ENCODE measurements at regions not wholly inside any gene's neighbourhood (a gene's known extent, or its start where the extent isn't known, plus 50 kb on each side); places are given as distances from the start of the nearest gene placed in this dataset.

DNA sequence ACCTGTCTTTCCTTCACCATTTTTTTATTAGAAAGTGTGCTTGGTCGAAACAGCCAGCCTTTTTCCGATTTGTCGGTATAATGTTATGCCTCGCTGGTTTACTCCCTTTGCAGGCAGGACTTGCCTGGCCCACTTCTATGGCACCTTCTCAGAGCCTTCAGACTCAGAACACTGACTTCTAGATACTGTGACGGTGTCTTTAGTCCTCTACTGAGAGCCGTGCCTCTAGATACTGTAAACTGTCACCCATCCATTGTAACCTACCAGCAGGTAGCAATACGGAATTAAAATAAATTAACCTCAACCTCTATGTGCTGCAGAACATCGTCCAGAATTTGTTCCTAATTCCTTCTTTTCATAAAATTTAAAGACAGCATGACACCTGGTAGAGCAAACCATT lies 247.7 kb upstream of the TTC14 start:
- DNase-seq = no peak

DNA sequence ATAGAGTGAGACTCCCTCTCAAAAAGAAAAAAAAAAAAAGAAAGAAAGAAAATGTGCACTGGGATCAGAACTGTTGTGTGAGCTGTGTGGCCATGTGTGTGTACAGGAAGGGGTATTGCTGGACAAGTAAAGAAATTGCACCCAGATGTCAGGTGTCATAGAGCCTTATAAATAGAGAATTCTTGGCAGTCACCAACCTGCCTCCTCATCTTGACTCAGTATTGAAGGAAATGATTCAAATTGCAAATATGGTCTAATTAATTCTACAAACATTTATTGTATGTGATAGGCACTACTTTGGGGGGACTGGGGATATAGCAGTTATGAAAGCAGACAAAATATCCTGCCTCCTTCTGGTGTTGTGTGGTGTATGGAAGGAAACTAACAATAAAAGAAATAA lies 243.8 kb upstream of the TTC14 start:
- no peak for DNase-seq

DNA sequence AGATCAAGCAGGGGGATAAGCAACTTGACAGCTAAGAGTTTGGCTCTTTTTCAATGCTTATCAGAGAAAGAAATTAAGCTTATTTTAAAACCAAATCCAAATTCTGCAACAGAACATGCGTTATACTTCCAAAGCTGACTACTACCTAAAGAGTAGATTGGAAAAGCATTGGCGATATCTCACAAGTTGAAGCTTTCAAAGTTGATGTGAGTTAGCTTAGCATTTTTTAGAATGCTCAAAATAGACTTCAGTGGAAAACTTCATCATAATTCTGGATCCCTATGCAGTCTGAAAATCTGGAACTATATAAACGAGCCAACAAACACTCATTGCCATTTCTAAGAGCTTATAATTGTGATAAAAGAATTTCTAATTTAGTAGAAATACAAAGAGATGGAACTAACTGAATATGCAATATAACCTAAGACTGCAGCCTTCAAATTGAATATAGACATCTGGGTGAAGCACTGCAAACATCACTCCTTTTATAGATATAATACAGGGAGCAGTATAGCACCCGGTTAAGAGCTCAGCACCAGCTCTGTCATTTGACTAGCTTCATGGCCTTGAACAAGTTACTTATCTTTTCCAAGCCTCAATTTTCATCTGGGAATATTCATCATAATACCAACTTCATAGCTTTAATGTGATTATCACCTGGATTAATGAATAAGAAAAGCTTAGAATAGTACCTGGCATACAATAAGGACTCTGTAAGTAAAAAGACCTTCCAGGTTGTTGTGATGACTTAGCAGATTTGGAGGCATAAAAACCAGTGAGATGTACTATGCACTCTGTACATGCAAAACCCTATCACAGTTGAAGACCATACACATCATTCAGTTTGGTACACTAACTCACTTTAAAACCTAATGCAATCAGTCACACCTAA lies 242.7 kb upstream of the TTC14 start:
- DNase-seq = no peak

DNA sequence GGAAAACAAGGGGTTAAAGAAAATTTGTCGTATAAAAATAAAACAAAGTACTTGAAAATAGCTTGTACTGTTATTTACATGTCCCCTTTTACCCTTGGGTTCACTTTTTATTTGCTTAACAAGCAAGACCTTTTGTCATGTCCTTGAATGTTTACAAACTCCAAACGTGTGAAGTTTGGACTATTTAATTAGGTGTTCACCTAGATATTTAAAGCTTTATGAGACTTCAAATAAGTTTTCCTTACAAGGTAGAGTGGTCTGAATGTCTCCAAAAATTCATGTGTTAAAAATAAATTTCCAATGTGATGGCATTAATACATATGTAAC lies 242.0 kb upstream of the TTC14 start:
- DNase-seq = no peak

GRCh38 chr3:180362081-180362480 lies 239.9 kb upstream of the TTC14 start:
- DNase-seq = no peak

GRCh38 chr3:180375831-180376230 lies 226.1 kb upstream of the TTC14 start:
- DNase-seq = no peak

- DNase-seq = no peak
These were observed 223.5 kb upstream of the TTC14 start for GRCh38 chr3:180378496-180378895.

DNA sequence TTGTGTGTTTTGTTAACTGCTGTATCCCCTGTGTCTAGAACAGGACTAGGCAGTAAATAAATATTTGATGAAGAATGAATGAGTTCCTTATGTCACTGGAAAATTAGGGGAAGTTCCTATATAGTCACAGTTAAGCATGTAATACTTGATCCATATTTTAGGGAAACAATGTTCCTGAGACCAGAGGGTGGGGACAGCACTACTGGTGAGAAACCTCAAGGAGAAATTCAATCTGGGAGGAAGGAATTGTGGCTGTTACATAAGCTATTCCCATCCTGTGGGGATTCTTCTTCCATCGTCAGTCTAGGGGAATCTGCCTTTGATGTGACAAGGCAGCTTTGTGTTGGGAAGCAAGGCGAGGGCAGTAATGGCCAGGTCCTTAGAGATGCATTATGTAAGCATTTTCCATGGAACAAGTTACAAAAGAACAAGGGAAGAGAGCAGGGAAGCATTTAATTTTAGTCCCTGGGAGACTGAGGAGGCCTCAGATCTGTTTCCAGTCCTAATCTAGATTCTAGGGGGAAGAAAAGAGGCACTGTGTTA lies 219.3 kb upstream of the TTC14 start:
- no peak for DNase-seq

DNA sequence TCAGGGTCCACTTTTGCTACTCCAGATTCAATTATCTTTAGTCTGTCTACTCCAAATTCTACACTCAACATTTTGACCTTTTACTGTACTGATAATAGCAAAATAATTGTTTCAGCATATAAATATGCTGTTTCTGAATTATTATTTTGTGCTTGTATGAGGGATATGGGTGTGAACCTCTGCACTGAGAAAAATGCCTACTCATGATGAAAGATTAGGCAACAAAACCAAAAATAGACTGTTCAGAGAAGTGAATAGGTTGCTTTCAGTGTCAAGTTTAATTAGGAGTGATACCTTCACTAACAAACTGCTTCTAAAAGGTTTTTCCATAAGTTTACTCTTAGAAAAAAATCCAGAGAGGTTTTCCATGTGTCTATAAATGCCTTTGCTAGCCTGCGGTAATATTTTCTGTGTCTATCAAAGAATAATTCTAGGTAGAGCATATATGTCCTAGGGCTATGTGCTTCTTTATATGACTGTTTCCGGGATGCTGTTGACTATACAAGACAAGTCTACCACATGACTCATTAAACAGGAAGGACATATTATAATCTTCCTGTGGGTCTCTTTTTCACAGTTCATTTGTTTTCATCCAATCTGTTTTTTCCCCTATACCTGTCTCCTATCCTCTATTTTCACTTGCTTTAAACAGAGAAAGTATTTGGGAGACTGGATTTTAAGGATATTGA lies 218.5 kb upstream of the TTC14 start:
- no peak for DNase-seq

DNA sequence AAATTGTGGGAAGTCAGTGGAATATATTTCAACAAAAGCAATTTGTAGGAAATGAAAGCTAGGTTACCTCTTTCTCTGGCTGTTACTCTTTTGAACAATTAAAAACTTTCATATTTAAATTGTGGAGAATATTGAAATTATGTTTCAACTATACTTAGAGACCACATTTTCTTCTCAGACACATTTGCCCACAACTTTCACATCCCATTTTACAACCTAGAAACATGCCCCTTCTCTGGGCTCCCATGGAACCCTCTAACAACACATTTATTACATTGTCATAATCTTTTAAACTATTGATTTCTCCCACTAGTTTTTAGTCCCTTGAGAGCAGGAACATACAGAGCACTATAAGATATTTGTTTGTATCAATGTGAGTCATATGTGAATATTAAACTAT lies 211.7 kb upstream of the TTC14 start:
- no peak for DNase-seq

DNA sequence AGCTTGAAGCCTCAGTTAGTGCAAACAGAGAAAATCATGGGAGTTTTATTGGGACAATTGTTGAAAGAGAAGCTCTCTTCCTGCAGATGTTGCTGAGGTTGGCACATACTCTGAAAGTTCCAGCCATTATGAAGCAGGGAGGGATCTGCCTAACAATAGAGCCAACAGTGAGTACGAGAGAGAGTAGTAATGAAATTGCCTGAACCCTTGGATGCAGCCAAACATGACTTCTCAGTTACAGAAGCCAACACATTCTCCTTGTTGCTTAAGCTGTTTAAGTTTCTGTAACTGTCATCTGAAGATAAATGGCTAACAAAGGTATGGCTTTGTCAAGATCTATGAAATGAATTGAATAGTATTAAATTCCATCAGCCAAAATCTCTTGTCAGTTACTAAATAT lies 211.0 kb upstream of the TTC14 start:
- no peak for DNase-seq

DNA sequence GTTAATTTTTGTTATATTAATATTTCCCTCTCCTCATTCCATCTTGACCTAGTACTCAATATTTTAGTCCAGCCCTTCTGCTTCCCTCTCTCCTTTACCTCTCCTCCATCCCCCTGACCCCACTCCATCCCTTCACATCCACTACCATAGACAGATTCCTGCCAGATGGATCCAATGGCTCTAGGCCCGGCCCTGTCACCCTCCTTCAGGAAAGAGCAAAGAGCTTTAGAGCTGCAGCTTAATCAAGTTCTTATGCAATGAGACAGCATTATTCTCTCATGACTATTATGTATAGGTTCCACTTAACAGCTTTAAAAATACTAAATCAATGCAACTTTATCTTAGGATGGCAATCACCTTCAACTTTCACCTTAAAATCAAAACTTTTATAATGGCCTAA lies 200.7 kb upstream of the TTC14 start:
- no peak for DNase-seq

- DNase-seq = no peak
These were observed 199.4 kb upstream of the TTC14 start for GRCh38 chr3:180402471-180403073.

GRCh38 chr3:180403156-180403555 lies 198.8 kb upstream of the TTC14 start:
- DNase-seq = no peak

DNA sequence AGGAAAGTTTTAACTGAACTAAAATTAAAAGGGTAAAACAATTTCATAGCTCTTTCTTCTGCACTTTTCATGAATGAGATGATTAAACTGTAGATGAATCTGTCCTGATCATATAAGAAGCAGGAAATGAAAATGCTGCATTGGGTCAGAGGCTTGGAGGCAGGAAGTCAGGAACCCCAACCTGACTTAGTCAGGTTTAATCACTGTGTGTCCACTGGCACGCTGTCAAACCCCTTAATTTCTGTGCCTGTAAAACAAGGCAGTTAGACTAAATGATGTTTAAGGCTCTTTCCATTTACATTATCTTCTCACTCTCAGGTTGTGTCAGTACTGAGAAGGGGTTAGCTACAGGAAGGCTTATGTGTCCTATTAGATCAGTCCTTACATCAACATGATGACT lies 193.3 kb upstream of the TTC14 start:
- DNase-seq = no peak

DNA sequence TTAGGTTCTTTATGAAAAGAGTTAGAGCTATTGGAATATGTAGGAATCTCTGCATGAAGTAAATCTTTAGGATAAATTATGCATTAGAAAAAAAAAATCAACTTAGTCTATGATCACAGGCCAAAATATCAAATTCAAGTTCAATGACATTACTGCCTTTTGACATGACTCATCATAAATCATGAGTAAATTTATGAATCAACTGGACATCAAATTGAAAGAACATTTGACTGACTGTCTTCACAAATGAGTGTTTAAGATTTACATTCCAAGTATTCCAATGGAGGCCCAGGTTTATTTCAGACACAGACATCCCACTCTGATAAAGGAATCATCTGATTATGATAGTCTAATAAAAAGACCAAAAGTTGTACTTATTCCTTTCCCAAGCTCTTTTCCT lies 192.8 kb upstream of the TTC14 start:
- no peak for DNase-seq

DNA sequence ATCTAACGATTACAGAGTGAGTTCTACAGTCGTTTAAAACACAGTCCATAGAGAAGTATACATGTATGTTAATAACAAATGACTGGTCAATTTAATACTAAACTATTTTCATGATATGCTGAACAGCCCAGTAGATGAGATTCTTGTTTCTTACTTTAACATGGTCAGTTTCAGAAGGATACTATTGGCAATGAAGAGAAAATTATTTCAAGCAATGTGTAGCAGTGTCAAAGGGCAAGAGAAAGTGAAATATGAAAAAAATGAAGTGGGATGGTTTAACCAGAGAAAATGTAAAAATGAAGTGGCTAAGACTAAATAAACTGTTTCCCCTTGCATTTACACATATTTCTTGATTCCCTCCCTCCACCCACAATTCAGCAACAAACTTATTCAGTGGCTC lies 192.1 kb upstream of the TTC14 start:
- DNase-seq = no peak

GRCh38 chr3:180414157-180414556 lies 187.8 kb upstream of the TTC14 start:
- no peak for DNase-seq

- no peak for DNase-seq
These were observed 185.8 kb upstream of the TTC14 start for GRCh38 chr3:180416111-180416594.

GRCh38 chr3:180417241-180417640 lies 184.7 kb upstream of the TTC14 start:
- DNase-seq = no peak

DNA sequence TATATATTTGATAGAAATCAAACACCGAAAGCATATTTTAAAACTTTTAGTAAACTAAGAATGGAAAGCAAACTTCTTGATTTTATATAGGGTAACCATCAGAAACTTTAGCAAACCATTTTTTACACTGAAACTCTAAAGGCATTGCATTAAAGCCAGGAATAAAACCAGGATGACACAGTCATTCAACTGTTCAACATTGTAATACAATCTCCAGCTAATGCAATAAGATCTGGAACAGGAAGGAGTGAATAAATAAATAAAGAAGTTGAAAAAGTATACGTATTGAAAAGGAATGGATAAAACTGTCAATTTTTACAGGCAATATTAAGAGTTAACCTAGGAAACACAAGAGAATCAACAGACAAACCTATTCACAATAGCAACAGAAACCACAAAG lies 181.9 kb upstream of the TTC14 start:
- no peak for DNase-seq

GRCh38 chr3:180420804-180421203 lies 181.2 kb upstream of the TTC14 start:
- no peak for DNase-seq

- DNase-seq = no peak
These were observed 180.7 kb upstream of the TTC14 start for GRCh38 chr3:180421221-180421620.

GRCh38 chr3:180421721-180422120 lies 180.2 kb upstream of the TTC14 start:
- no peak for DNase-seq

All from NCI-H1436 treated with DMSO at 0.1 percent for 48 hours (cell line).